ENCODE measurements at regions not wholly inside any gene's neighbourhood (a gene's known extent, or its start where the extent isn't known, plus 50 kb on each side); places are given as distances from the start of the nearest gene placed in this dataset.

DNA sequence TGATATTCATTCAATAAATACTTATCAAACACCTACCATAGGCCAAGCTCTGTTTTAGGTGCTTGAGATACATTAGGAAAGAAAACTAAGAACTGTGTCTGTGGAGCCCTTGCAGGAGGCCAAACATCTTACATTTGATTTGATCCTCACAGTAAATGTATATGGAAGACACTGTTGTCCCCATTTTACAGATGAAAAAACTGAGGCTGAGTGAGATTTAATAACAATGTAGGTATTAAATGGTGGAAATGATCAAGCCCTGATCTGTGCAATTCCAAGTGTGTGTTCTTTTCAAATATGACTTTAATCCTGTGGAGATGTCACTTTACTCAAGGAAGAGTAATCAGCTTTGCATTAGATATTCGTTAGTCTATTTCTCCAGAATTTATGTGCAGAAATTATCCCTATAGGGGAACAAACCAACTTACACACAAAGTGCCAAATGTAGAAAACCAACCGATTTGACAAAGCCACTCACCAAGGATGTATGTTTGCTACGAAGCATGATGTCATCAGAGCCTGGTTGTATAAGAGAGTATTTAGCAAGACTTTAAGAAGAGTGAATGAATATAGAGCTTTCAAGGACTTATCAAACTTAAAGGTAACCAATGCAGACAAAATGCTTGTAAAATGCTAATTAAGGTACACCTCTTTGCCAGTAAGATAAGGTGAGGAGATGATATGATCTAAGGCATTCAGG, 153.9 kb upstream of the NFIB start:
- DNase-seq (ENCODE audit: low spot score in 2 of 2) = no peak
- H3K9me3 ChIP-seq = no peaks in the 10 kb centered on the region
- no peaks in the 10 kb centered on the region for H3K36me3 ChIP-seq
- no peak overlapping the region for H3K27ac ChIP-seq
- no peaks in the 10 kb centered on the region for H3K27me3 ChIP-seq
- no peaks in the 10 kb centered on the region for H3K4me1 ChIP-seq
- no peak overlapping the region for H3K4me3 ChIP-seq
- whole genome bisulfite sequencing, 2 donors = 86 to 91% methylated on average over 3 of the region's 3 CpGs
- TF ChIP-seq EP300 (IDR thresholded peaks at IDR 0.05) = no peak
- no peak for TF ChIP-seq POLR2A (IDR thresholded peaks at IDR 0.05)
- TF ChIP-seq, protein P1, sequence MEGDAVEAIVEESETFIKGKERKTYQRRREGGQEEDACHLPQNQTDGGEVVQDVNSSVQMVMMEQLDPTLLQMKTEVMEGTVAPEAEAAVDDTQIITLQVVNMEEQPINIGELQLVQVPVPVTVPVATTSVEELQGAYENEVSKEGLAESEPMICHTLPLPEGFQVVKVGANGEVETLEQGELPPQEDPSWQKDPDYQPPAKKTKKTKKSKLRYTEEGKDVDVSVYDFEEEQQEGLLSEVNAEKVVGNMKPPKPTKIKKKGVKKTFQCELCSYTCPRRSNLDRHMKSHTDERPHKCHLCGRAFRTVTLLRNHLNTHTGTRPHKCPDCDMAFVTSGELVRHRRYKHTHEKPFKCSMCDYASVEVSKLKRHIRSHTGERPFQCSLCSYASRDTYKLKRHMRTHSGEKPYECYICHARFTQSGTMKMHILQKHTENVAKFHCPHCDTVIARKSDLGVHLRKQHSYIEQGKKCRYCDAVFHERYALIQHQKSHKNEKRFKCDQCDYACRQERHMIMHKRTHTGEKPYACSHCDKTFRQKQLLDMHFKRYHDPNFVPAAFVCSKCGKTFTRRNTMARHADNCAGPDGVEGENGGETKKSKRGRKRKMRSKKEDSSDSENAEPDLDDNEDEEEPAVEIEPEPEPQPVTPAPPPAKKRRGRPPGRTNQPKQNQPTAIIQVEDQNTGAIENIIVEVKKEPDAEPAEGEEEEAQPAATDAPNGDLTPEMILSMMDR (IDR thresholded peaks at IDR 0.05) = no peak

DNA sequence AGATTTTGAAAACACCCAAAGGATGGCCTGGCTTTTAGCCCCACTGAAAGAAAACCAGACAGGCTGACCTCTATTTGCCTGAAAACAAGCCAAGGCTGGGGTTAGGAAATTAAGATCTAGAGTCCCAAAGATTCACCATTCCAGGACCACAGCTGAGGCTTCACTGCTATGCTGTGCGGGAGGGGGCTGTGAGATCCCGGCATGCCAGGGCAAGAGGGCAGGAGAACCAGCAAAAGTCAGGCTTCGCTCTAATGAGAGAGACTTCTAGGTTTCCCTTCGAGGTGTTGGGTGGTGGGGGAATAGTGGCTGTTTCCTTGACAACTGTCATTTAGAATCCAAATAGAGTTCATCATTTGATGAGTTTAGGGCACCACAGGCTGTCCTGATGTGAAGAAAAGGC, 152.9 kb upstream of the NFIB start:
- Histone ChIP-seq H3K27me3 (no peaks in the 10 kb centered on the region), H3K4me1 (no peaks in the 10 kb centered on the region), H3K9me3 (no peaks in the 10 kb centered on the region), H3K36me3 (no peaks in the 10 kb centered on the region), H3K27ac (no peak overlapping the region), H3K4me3 (no peak overlapping the region)
- WGBS, 2 donors = 69% methylated on average over 4 of the region's 4 CpGs
- no peak for TF ChIP-seq EP300 (IDR thresholded peaks at IDR 0.05)
- TF ChIP-seq, protein P1 (IDR thresholded peaks at IDR 0.05) = no peak
- no peak for TF ChIP-seq POLR2A (IDR thresholded peaks at IDR 0.05)
- no peak for DNase-seq (ENCODE audit: low spot score in 2 of 2)

DNA sequence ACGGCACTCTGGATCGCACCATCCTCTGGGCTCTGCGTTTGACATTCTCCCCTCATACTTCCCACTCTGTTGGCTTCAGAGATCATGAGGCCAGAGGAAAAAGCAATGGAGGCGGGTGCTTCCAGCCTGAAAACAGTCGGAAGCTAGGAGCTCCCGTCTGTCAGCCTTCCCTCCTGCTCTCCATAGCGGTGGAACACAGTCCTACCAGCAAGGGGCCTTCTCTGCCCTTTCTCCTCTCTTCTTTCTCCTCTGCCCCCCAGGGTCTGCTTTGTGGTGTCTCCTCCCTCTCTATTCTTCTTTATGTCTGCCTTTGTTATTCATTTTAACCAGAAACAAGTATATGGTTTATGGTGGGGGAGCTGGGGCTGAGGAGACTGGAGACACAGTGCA, 152.5 kb upstream of the NFIB start:
- WGBS, 2 donors = 81 to 83% methylated on average over 7 of the region's 7 CpGs
- H3K4me3 ChIP-seq = no peak overlapping the region
- H3K27ac ChIP-seq = no peak overlapping the region
- H3K27me3 ChIP-seq = no peaks in the 10 kb centered on the region
- no peaks in the 10 kb centered on the region for H3K36me3 ChIP-seq
- TF ChIP-seq EP300 (IDR thresholded peaks at IDR 0.05) (no peak), POLR2A (IDR thresholded peaks at IDR 0.05) (no peak)
- TF ChIP-seq, protein P1 (IDR thresholded peaks at IDR 0.05) = no peak
- H3K4me1 ChIP-seq = no peaks in the 10 kb centered on the region
- no peaks in the 10 kb centered on the region for H3K9me3 ChIP-seq
- no peak for DNase-seq (ENCODE audit: low spot score in 2 of 2)

DNA sequence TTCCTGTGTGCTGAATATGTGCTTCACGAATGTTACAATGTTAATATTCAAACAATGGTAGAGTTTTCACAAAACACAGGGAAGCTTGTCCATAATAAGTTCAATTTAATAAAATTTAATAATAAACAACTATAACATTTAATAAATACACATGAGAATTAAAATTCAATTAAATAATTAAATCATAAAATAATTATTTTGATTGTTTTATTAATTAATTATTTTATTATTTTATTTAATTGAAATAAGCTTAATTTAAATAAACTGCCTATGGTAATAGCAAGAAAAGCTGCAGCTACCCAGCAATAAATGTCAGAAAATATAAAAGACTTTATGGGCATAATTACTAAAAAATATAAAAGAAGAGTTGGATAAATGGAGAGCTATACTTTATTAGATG, 149.0 kb upstream of the NFIB start:
- no peak for DNase-seq (ENCODE audit: low spot score in 2 of 2)
- Histone ChIP-seq H3K27me3 (no peaks in the 10 kb centered on the region), H3K27ac (no peak overlapping the region), H3K36me3 (no peaks in the 10 kb centered on the region), H3K4me3 (no peak overlapping the region), H3K9me3 (no peaks in the 10 kb centered on the region), H3K4me1 (no peaks in the 10 kb centered on the region)
- 46 to 58% methylated on average over 1 of the region's 1 CpG for WGBS, 2 donors
- no peak for TF ChIP-seq EP300 (IDR thresholded peaks at IDR 0.05)
- TF ChIP-seq POLR2A (IDR thresholded peaks at IDR 0.05) = no peak
- TF ChIP-seq, protein P1 (IDR thresholded peaks at IDR 0.05) = no peak

DNA sequence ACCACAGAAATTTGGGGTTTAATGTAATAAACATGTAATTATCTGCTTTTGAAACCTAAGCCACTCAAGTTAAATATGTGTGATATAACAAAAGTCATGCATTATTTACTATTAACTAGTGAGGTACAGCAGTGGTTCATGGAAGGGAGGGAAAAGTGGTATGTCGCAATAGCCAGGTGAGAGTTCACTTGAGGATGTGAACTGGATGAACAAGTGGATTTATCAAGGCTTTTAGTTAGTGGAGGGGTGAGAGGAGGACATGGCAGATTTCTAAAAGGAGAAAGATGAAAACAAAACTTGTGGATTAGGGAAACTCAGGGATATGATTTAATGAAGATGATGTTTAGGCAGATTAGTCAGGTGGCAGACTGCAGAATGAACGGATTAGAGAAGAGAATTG, 141.3 kb upstream of the NFIB start:
- Histone ChIP-seq H3K4me3 (no peak overlapping the region), H3K27me3 (no peaks in the 10 kb centered on the region), H3K9me3 (no peaks in the 10 kb centered on the region), H3K4me1 (no peaks in the 10 kb centered on the region), H3K36me3 (no peaks in the 10 kb centered on the region), H3K27ac (no peak overlapping the region)
- WGBS, 2 donors = 85 to 86% methylated on average over 2 of the region's 2 CpGs
- TF ChIP-seq EP300 (IDR thresholded peaks at IDR 0.05) (no peak), POLR2A (IDR thresholded peaks at IDR 0.05) (no peak)
- TF ChIP-seq, protein P1 (IDR thresholded peaks at IDR 0.05) = no peak
- DNase-seq (ENCODE audit: low spot score in 2 of 2) = no peak

Measured in tibial nerve (tissue), 4 donors.